Kidney (tissue), 13 donors: ENCODE measurements at regions not wholly inside any gene's neighbourhood (a gene's known extent, or its start where the extent isn't known, plus 50 kb on each side); places are given as distances from the start of the nearest gene placed in this dataset.

Experiments used
- DNase-seq, 5 donors: peaks; one replicate each; pipeline ENCODE4 v3.0.0-alpha.2; 2013 to 2020
- FAIRE-seq: peaks from 2 replicates; lab custom pipeline; 2012; peaks lifted over from hg19 to GRCh38; lab: Jason Lieb, UNC
- H3K27ac ChIP-seq, 2 donors: one replicate each; pipeline ENCODE4 v1.7.0; 2013; ENCODE audit warnings: low read depth in 2 of 2, low read length in 2 of 2, inconsistent platforms in 1 of 2
- H3K27me3 ChIP-seq: one replicate; pipeline ENCODE4 v1.7.1; 2013; ENCODE audit warnings: low read length, inconsistent platforms; ENCODE audit not compliant: control insufficient read depth, insufficient read depth
- H3K36me3 ChIP-seq, 3 donors: one replicate each; pipeline versions ENCODE4 v1.7.0 to v1.7.1; 2013; ENCODE audit warnings: low read length in 3 of 3, control low read depth in 1 of 3, inconsistent platforms in 1 of 3; ENCODE audit not compliant: insufficient read depth in 3 of 3, control insufficient read depth in 2 of 3
- H3K4me1 ChIP-seq, 3 donors: one replicate each; pipeline versions ENCODE4 v1.7.0 to v1.7.1; 2013; ENCODE audit warnings: low read length in 3 of 3, inconsistent platforms in 1 of 3, low read depth in 1 of 3; ENCODE audit not compliant: control insufficient read depth in 2 of 3, insufficient read depth in 2 of 3
- H3K4me3 ChIP-seq, 3 donors: one replicate each; pipeline versions ENCODE4 v1.7.0 to v1.8.1; 2013; ENCODE audit warnings: low read length in 3 of 3, control low read depth in 1 of 3, inconsistent platforms in 1 of 3
- H3K9ac ChIP-seq, 3 donors: one replicate each; pipeline versions ENCODE4 v1.7.0 to v1.7.1; 2013; ENCODE audit warnings: low read length in 3 of 3, control low read depth in 1 of 3, inconsistent platforms in 1 of 3
- H3K9me3 ChIP-seq, 3 donors: one replicate each; pipeline versions ENCODE4 v1.7.0 to v1.7.1; 2013; ENCODE audit warnings: low read length in 3 of 3, control low read depth in 1 of 3, inconsistent platforms in 1 of 3; ENCODE audit not compliant: control insufficient read depth in 2 of 3, insufficient read depth in 1 of 3
- intact Hi-C: fragments of 100-400 bp; cut with DNase I; formaldehyde crosslinking; loops from one replicate; pipeline ENCODE4 v1.11.1; 2022
- TF ChIP-seq, protein P1 (sequence below): IDR thresholded peaks from 3 replicates; pipeline ENCODE4 v1.5.1; 2012; ENCODE audit warnings: mild to moderate bottlenecking, moderate library complexity, borderline replicate concordance; ENCODE audit not compliant: insufficient read depth; ENCODE audit errors: extremely low read depth
- donor health status: control.
- donor health status: control.
- donor health status: control.
- donor health status: control.
- donor health status: control.
- donor health status: DM: yes; HTN: yes; CAD: no.
- donor health status: Normal renal cell carcinoma (clear cell type).

DNA sequence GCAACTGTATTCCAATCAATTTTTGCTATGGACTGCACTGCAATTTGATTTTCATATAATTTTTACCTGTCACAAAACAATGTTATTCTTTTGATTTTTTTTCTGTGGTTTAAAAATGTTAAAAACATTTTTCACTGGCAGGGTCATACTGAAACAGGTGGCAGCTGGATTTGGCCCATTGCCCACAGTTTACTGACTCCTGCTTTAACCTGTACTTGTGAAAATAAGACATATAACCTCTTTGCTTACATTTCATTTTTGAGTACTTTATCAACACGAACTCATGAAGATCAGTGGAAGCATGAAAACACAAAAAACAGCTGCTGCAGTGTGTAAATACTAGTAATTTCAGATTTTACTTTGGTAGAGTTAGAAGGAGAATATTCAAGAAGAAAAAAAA is 313.1 kb downstream of the WDR72 start:
- TF ChIP-seq, protein P1, sequence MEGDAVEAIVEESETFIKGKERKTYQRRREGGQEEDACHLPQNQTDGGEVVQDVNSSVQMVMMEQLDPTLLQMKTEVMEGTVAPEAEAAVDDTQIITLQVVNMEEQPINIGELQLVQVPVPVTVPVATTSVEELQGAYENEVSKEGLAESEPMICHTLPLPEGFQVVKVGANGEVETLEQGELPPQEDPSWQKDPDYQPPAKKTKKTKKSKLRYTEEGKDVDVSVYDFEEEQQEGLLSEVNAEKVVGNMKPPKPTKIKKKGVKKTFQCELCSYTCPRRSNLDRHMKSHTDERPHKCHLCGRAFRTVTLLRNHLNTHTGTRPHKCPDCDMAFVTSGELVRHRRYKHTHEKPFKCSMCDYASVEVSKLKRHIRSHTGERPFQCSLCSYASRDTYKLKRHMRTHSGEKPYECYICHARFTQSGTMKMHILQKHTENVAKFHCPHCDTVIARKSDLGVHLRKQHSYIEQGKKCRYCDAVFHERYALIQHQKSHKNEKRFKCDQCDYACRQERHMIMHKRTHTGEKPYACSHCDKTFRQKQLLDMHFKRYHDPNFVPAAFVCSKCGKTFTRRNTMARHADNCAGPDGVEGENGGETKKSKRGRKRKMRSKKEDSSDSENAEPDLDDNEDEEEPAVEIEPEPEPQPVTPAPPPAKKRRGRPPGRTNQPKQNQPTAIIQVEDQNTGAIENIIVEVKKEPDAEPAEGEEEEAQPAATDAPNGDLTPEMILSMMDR, result no peak
- DNase-seq (peak in 1 of 5 donors; percentile 12), FAIRE-seq (no peak)
- Histone ChIP-seq H3K27me3 (no peaks in the 10 kb centered on the region), H3K27ac (no peak overlapping the region), H3K9ac (no peak overlapping the region), H3K4me3 (no peak overlapping the region), H3K4me1 (no peaks in the 10 kb centered on the region), H3K36me3 (no peaks in the 10 kb centered on the region), H3K9me3 (no peaks in the 10 kb centered on the region)
- intact Hi-C loops, result no loop called here

DNA sequence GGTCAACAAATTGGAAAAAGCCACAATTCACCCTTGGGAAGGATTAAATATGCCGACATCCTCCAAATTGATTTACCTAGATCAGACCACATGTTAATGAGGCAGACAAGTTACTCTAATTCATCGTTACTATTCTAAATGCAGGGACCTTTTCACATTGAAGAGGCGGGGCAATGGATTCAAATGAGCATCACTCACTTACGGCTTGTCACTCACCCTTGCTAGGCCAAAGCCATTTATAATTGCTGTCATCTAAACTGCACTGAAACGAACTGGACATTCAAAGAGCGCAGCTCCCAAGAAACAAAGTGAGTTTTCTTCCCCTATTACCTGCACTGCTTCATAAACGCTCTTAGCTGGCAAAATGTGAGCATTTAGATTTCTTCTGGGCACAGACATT is 313.9 kb downstream of the WDR72 start:
- no peaks in the 10 kb centered on the region for H3K9me3 ChIP-seq
- no peak overlapping the region for H3K4me3 ChIP-seq
- H3K4me1 ChIP-seq, result no peaks in the 10 kb centered on the region
- H3K27me3 ChIP-seq, result no peaks in the 10 kb centered on the region
- H3K9ac ChIP-seq, result no peak overlapping the region
- DNase-seq, result no peak
- H3K36me3 ChIP-seq, result no peaks in the 10 kb centered on the region
- TF ChIP-seq, protein P1, result no peak
- H3K27ac ChIP-seq, result no peak overlapping the region
- FAIRE-seq, result no peak
- intact Hi-C loops, result no loop called here

DNA sequence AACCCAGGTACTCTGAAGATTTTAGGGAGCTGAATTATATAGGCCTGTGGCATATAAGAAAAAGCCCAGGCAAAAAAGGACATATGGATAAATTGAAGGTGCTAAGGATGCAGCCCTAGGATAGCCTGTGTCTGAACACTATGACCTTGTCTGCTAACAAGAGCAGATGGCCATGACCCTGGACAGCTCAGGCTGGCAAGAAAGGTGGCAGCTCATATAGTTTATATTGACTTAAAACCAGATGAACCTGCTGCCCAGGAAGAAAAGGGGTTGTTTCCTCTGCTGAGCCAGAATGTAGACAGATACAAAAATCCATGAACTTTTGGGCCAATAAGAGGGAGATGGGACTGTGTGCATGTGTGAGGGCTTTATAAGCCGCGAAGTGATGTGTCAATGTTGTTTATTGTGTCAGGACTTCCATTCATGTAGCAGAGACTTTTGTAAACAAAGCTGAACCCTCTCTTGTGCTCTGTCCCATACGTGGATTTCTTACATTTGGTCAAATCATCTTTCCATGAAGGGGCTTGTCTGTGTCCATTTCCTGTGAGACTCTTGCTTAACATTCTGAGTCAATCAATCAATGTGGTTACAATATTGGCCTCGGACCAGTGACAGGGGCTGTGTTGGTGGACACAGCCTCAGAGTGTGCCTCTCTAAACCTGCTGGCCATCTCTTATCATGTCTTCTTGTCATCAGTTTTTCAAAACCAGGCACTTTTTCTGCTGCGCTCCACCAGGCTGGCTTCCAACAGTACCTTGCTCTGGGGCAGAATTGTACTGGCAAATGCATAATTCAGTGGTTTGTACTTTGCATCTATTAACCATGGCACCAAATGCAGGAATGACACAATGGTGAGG is 321.2 kb downstream of the WDR72 start:
- Histone ChIP-seq H3K9ac (no peak overlapping the region), H3K27me3 (no peaks in the 10 kb centered on the region), H3K36me3 (no peaks in the 10 kb centered on the region), H3K4me3 (no peak overlapping the region), H3K4me1 (peaks cover 0 to 2% (median 0%) of the 10 kb centered on the region in 3 donors), H3K9me3 (no peaks in the 10 kb centered on the region), H3K27ac (no peak overlapping the region)
- intact Hi-C loops, result no loop called here
- FAIRE-seq (no peak), DNase-seq (no peak)
- TF ChIP-seq, protein P1, result no peak
